ENCODE measurements at regions not wholly inside any gene's neighbourhood (a gene's known extent, or its start where the extent isn't known, plus 50 kb on each side); places are given as distances from the start of the nearest gene placed in this dataset.

DNA sequence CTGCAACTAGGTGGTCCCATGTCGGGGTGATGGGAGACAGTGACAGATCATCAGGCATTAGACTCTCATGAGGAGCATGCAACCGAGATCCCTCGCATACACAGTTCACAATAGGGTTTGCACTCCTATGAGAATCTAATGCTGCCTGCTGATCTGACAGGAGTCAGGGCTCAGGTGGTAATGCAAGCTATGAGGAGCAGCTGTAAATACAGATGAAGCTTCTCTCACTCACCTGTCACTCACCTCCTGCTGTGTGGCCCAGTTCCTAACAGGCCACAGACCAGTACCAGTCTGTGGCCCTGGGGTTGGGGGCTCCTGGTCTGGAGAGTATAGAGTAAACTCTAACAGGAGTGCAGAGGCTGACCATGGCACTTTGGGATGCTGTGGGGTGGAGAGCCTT lies 209.2 kb downstream of the DLEU7 start:
- no peak overlapping the region for H3K4me2 ChIP-seq (ENCODE audit: extremely low read depth, insufficient read depth, low read length)
- no peaks in the 10 kb centered on the region for H3K4me1 ChIP-seq (ENCODE audit: control insufficient read depth, extremely low read depth, insufficient read depth, low read length)
- H3K4me3 ChIP-seq (replicated peaks in 1 of 4; ENCODE audit: control extremely low read depth in 1 of 4, insufficient read depth in 1 of 4, low read depth in 3 of 4, low read length in 4 of 4) = no peak overlapping the region
- H4K20me1 ChIP-seq (ENCODE audit: control insufficient read depth, extremely low read depth, insufficient read depth, low read length) = no peaks in the 10 kb centered on the region
- no peak overlapping the region for H3K9ac ChIP-seq (ENCODE audit: insufficient read depth, low read length)
- TF ChIP-seq, protein P1, sequence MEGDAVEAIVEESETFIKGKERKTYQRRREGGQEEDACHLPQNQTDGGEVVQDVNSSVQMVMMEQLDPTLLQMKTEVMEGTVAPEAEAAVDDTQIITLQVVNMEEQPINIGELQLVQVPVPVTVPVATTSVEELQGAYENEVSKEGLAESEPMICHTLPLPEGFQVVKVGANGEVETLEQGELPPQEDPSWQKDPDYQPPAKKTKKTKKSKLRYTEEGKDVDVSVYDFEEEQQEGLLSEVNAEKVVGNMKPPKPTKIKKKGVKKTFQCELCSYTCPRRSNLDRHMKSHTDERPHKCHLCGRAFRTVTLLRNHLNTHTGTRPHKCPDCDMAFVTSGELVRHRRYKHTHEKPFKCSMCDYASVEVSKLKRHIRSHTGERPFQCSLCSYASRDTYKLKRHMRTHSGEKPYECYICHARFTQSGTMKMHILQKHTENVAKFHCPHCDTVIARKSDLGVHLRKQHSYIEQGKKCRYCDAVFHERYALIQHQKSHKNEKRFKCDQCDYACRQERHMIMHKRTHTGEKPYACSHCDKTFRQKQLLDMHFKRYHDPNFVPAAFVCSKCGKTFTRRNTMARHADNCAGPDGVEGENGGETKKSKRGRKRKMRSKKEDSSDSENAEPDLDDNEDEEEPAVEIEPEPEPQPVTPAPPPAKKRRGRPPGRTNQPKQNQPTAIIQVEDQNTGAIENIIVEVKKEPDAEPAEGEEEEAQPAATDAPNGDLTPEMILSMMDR (conservative IDR thresholded peaks at IDR 0.05 in 1 of 2, IDR thresholded peaks at IDR 0.05 in 1 of 2; ENCODE audit: low read depth in 1 of 2, low read length in 2 of 2) = no peak
- no peak for TF ChIP-seq EZH2 (IDR thresholded peaks at IDR 0.05; ENCODE audit: low read length, missing control alignments)
- H3K27me3 ChIP-seq (ENCODE audit: control insufficient read depth, insufficient read depth, low read length) = peaks cover 2% of the 10 kb centered on the region
- H3K27ac ChIP-seq (ENCODE audit: insufficient read depth, low read length) = no peak overlapping the region
- no peak for DNase-seq (ENCODE audit: low read depth in 2 of 2)
- no peaks in the 10 kb centered on the region for H3K9me3 ChIP-seq (ENCODE audit: control insufficient read depth, insufficient read depth, low read depth, low read length)
- no peak overlapping the region for H2AFZ ChIP-seq (ENCODE audit: low read length)
- H3K79me2 ChIP-seq (ENCODE audit: control insufficient read depth, insufficient read depth, low read length) = no peaks in the 10 kb centered on the region
- H3K36me3 ChIP-seq (ENCODE audit: control insufficient read depth, insufficient read depth, low read length) = no peaks in the 10 kb centered on the region

DNA sequence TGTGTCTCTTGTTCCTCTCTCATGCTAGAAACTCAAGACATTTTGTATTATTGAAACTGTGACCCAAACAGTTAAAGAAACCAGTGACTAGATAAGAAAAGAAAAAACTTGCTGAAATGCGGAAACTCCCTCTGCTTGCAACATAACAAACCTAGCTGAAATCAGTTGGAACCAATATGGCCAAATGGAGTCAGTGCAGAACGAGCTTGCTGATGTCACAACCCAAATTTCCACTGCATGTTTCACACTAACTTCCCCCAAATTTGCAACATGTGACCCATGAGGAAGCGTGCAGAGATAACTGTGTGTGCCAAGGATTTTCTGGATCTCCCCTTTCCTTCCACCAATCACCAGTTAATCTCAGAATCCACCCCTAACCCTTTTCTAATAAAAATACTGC lies 208.0 kb downstream of the DLEU7 start:
- Histone ChIP-seq H3K4me1 (ENCODE audit: control insufficient read depth, extremely low read depth, insufficient read depth, low read length) (no peaks in the 10 kb centered on the region), H4K20me1 (ENCODE audit: control insufficient read depth, extremely low read depth, insufficient read depth, low read length) (no peaks in the 10 kb centered on the region), H3K4me2 (ENCODE audit: extremely low read depth, insufficient read depth, low read length) (no peak overlapping the region), H3K9ac (ENCODE audit: insufficient read depth, low read length) (no peak overlapping the region), H2AFZ (ENCODE audit: low read length) (no peak overlapping the region), H3K27ac (ENCODE audit: insufficient read depth, low read length) (no peak overlapping the region), H3K36me3 (ENCODE audit: control insufficient read depth, insufficient read depth, low read length) (no peaks in the 10 kb centered on the region), H3K79me2 (ENCODE audit: control insufficient read depth, insufficient read depth, low read length) (no peaks in the 10 kb centered on the region), H3K4me3 (replicated peaks in 1 of 4; ENCODE audit: control extremely low read depth in 1 of 4, insufficient read depth in 1 of 4, low read depth in 3 of 4, low read length in 4 of 4) (no peak overlapping the region), H3K9me3 (ENCODE audit: control insufficient read depth, insufficient read depth, low read depth, low read length) (no peaks in the 10 kb centered on the region), H3K27me3 (ENCODE audit: control insufficient read depth, insufficient read depth, low read length) (peaks cover 2% of the 10 kb centered on the region)
- DNase-seq (ENCODE audit: low read depth in 2 of 2) = peak in 1 of 2 donors; percentile 57
- TF ChIP-seq, protein P1 (conservative IDR thresholded peaks at IDR 0.05 in 1 of 2, IDR thresholded peaks at IDR 0.05 in 1 of 2; ENCODE audit: low read depth in 1 of 2, low read length in 2 of 2) = no peak
- TF ChIP-seq EZH2 (IDR thresholded peaks at IDR 0.05; ENCODE audit: low read length, missing control alignments) = no peak

GRCh38 chr13:50636007-50636704 lies 207.3 kb downstream of the DLEU7 start:
- DNase-seq (ENCODE audit: low read depth in 2 of 2) = no peak
- Histone ChIP-seq H3K27me3 (ENCODE audit: control insufficient read depth, insufficient read depth, low read length) (peaks cover 2% of the 10 kb centered on the region), H3K9ac (ENCODE audit: insufficient read depth, low read length) (no peak overlapping the region)

More at GRCh38 chr13:50636007-50636704, 207.3 kb downstream of the DLEU7 start:
- H3K4me3 ChIP-seq (replicated peaks in 1 of 4; ENCODE audit: control extremely low read depth in 1 of 4, insufficient read depth in 1 of 4, low read depth in 3 of 4, low read length in 4 of 4) = no peak overlapping the region
- H3K4me1 ChIP-seq (ENCODE audit: control insufficient read depth, extremely low read depth, insufficient read depth, low read length) = no peaks in the 10 kb centered on the region
- no peaks in the 10 kb centered on the region for H3K36me3 ChIP-seq (ENCODE audit: control insufficient read depth, insufficient read depth, low read length)
- H2AFZ ChIP-seq (ENCODE audit: low read length) = no peak overlapping the region
- H3K4me2 ChIP-seq (ENCODE audit: extremely low read depth, insufficient read depth, low read length) = no peak overlapping the region
- no peak overlapping the region for H3K27ac ChIP-seq (ENCODE audit: insufficient read depth, low read length)
- no peaks in the 10 kb centered on the region for H3K79me2 ChIP-seq (ENCODE audit: control insufficient read depth, insufficient read depth, low read length)
- TF ChIP-seq EZH2 (IDR thresholded peaks at IDR 0.05; ENCODE audit: low read length, missing control alignments) = no peak
- TF ChIP-seq, protein P1 (conservative IDR thresholded peaks at IDR 0.05 in 1 of 2, IDR thresholded peaks at IDR 0.05 in 1 of 2; ENCODE audit: low read depth in 1 of 2, low read length in 2 of 2) = no peak
- no peaks in the 10 kb centered on the region for H4K20me1 ChIP-seq (ENCODE audit: control insufficient read depth, extremely low read depth, insufficient read depth, low read length)
- H3K9me3 ChIP-seq (ENCODE audit: control insufficient read depth, insufficient read depth, low read depth, low read length) = no peaks in the 10 kb centered on the region

Measured in fibroblast of lung (primary cell).